ENCODE measurements at regions not wholly inside any gene's neighbourhood (a gene's known extent, or its start where the extent isn't known, plus 50 kb on each side); places are given as distances from the start of the nearest gene placed in this dataset.

GRCh38 chr1:209276321-209276720 is 307.2 kb upstream of the CAMK1G start:
- TF ChIP-seq CTCF (IDR thresholded peaks at IDR 0.05) (no peak), POLR2A (IDR thresholded peaks at IDR 0.05; ENCODE audit: low read depth) (no peak)
